Keratinocyte (primary cell): ENCODE measurements at regions not wholly inside any gene's neighbourhood (a gene's known extent, or its start where the extent isn't known, plus 50 kb on each side); places are given as distances from the start of the nearest gene placed in this dataset.

Experiments used
- DNase-seq: peaks from one replicate; pipeline ENCODE4 v3.0.0-alpha.2; 2011; ENCODE audit warnings: low read depth, missing footprints, low spot score
- FAIRE-seq: peaks from 2 replicates; lab custom pipeline; 2011; peaks lifted over from hg19 to GRCh38; lab: Jason Lieb, UNC
- H2AFZ ChIP-seq: 2 replicates; pipeline ENCODE4 v1.6.0; 2012; ENCODE audit warnings: low read length, control low read depth, inconsistent platforms; ENCODE audit not compliant: control insufficient read depth
- H3K27ac ChIP-seq: 2 replicates; pipeline ENCODE4 v1.5.1; 2011; ENCODE audit warnings: low read length; ENCODE audit not compliant: control insufficient read depth, insufficient read depth
- H3K27me3 ChIP-seq: 3 replicates; pipeline ENCODE4 v1.6.0; 2011; ENCODE audit warnings: low read length; ENCODE audit not compliant: control insufficient read depth, insufficient read depth; ENCODE audit errors: extremely low read depth
- H3K36me3 ChIP-seq, 2 experiments: 2 replicates in 1 of 2; 3 replicates in 1 of 2; pipeline ENCODE4 v1.5.1; 2011; ENCODE audit warnings: low read length in 2 of 2, mild to moderate bottlenecking in 1 of 2; ENCODE audit not compliant: control insufficient read depth in 2 of 2, insufficient read depth in 2 of 2; ENCODE audit errors: extremely low read depth in 1 of 2
- H3K4me1 ChIP-seq: 3 replicates; pipeline ENCODE4 v1.5.1; 2011; ENCODE audit warnings: low read length; ENCODE audit not compliant: control insufficient read depth, insufficient read depth; ENCODE audit errors: extremely low read depth
- H3K4me2 ChIP-seq: 3 replicates; pipeline ENCODE4 v1.6.0; 2011; ENCODE audit warnings: low read depth, low read length; ENCODE audit not compliant: control insufficient read depth, insufficient read depth; ENCODE audit errors: extremely low read depth
- H3K4me3 ChIP-seq, 3 experiments: fragments of 200-600 bp in 1 of 3; sonication (generic) in 1 of 3; 2 replicates in 2 of 3; 3 replicates in 1 of 3; pipeline ENCODE4 v1.5.1; 2011 to 2016; ENCODE audit warnings: low read length in 3 of 3, mild to moderate bottlenecking in 3 of 3, control low read depth in 2 of 3, inconsistent platforms in 1 of 3, low read depth in 1 of 3, mixed read lengths in 1 of 3, mixed run types in 1 of 3, moderate library complexity in 1 of 3; ENCODE audit not compliant: control insufficient read depth in 2 of 3, insufficient read depth in 2 of 3; ENCODE audit errors: extremely low read depth in 1 of 3
- H3K79me2 ChIP-seq: 2 replicates; pipeline ENCODE4 v1.6.0; 2012; ENCODE audit warnings: low read length; ENCODE audit not compliant: control insufficient read depth, insufficient read depth
- H3K9ac ChIP-seq: 3 replicates; pipeline ENCODE4 v1.6.0; 2011; ENCODE audit warnings: low read length; ENCODE audit not compliant: control insufficient read depth, insufficient read depth; ENCODE audit errors: extremely low read depth
- H3K9me1 ChIP-seq: 3 replicates; pipeline ENCODE4 v1.6.0; 2011; ENCODE audit warnings: low read length; ENCODE audit not compliant: control insufficient read depth, insufficient read depth; ENCODE audit errors: extremely low read depth
- H3K9me3 ChIP-seq: 2 replicates; pipeline ENCODE4 v1.5.1; 2012; ENCODE audit warnings: low read depth, low read length; ENCODE audit not compliant: control insufficient read depth
- H4K20me1 ChIP-seq: 3 replicates; pipeline ENCODE4 v1.6.0; 2011; ENCODE audit warnings: low read length; ENCODE audit not compliant: control insufficient read depth, insufficient read depth; ENCODE audit errors: extremely low read depth
- EZH2 ChIP-seq: IDR thresholded peaks from one replicate; pipeline ENCODE4 v1.6.1; 2012; ENCODE audit warnings: inconsistent platforms, mild to moderate bottlenecking, low read length, moderate library complexity
- dilution Hi-C: fragments of 300-500 bp; cut with MboI; formaldehyde crosslinking; loops from one replicate; pipeline ENCODE4 v1.7.0; 2020; ENCODE audit warnings: low sequenced_read_pairs; ENCODE audit not compliant: extremely low pct_ligation_motif_present
- TF ChIP-seq, protein P1 (sequence below), 3 experiments: IDR thresholded peaks in 1 of 3; conservative IDR thresholded peaks in 1 of 3; optimal IDR thresholded peaks in 1 of 3; 2 replicates in 2 of 3; 3 replicates in 1 of 3; pipeline versions ENCODE3 to v1.5.1; 2011; ENCODE audit warnings: low read length in 3 of 3, mild to moderate bottlenecking in 3 of 3, moderate library complexity in 2 of 3, control low read depth in 1 of 3, inconsistent platforms in 1 of 3; ENCODE audit not compliant: insufficient read depth in 2 of 3; ENCODE audit errors: extremely low read depth in 1 of 3

DNA sequence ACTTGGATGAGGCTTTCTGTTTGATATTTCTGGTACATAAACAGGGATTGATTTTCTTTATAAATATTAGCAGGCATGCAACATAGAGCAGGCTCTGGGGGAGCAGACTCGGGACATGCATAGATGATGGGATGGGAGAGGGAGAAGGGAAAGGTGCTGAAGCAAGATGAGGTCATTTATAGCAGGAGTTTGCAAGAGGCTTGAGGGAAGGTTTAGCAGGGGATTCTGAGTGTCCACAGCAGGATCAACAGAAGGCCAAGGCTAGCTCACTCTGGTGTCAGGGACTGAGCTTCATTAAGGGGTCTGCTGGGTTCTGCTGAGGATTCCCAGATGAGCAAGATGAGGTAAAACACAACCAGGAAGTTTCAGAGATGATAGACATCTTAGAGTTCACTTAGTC lies 309.1 kb upstream of the CELF4 start:
- H3K9me3 ChIP-seq = no peaks in the 10 kb centered on the region
- H3K9me1 ChIP-seq = no peaks in the 10 kb centered on the region
- FAIRE-seq (no peak), DNase-seq (no peak)
- H3K4me3 ChIP-seq = no peak overlapping the region
- no peak overlapping the region for H2AFZ ChIP-seq
- H3K9ac ChIP-seq = no peak overlapping the region
- H3K4me1 ChIP-seq = no peaks in the 10 kb centered on the region
- H3K27me3 ChIP-seq = no peaks in the 10 kb centered on the region
- no peak overlapping the region for H3K27ac ChIP-seq
- H3K79me2 ChIP-seq = no peaks in the 10 kb centered on the region
- no peaks in the 10 kb centered on the region for H3K36me3 ChIP-seq
- TF ChIP-seq EZH2 = no peak
- TF ChIP-seq, protein P1, sequence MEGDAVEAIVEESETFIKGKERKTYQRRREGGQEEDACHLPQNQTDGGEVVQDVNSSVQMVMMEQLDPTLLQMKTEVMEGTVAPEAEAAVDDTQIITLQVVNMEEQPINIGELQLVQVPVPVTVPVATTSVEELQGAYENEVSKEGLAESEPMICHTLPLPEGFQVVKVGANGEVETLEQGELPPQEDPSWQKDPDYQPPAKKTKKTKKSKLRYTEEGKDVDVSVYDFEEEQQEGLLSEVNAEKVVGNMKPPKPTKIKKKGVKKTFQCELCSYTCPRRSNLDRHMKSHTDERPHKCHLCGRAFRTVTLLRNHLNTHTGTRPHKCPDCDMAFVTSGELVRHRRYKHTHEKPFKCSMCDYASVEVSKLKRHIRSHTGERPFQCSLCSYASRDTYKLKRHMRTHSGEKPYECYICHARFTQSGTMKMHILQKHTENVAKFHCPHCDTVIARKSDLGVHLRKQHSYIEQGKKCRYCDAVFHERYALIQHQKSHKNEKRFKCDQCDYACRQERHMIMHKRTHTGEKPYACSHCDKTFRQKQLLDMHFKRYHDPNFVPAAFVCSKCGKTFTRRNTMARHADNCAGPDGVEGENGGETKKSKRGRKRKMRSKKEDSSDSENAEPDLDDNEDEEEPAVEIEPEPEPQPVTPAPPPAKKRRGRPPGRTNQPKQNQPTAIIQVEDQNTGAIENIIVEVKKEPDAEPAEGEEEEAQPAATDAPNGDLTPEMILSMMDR (optimal IDR thresholded peaks at IDR 0.05 in 1 of 3, IDR thresholded peaks at IDR 0.05 in 1 of 3, conservative IDR thresholded peaks at IDR 0.05 in 1 of 3; ENCODE audit: extremely low read depth in 1 of 3, insufficient read depth in 2 of 3, low read length in 3 of 3) = no peak
- dilution Hi-C loops = no loop called here
- no peak overlapping the region for H3K4me2 ChIP-seq
- no peaks in the 10 kb centered on the region for H4K20me1 ChIP-seq

DNA sequence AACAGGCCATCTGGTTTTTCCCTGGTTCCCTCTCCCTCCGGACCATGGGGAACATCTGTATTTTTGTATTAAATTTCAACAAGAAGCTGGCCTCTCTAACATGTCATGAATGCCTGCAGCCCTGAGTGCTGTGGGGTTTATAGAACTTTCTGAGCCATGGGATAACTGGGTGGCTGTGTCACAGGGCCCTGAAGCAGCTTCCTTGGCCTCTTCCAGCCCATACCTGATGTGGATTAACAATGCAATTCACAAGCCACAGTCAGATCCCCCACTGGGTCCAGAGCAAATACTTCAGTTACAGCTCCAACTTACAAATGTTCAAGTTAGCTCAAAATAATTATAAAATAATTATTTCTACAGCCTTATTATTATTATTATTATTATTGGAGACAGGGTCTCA lies 307.8 kb upstream of the CELF4 start:
- no peak overlapping the region for H3K4me3 ChIP-seq
- no peaks in the 10 kb centered on the region for H3K27me3 ChIP-seq
- no peak overlapping the region for H3K9ac ChIP-seq
- H3K4me2 ChIP-seq = no peak overlapping the region
- dilution Hi-C loops = no loop called here
- FAIRE-seq (no peak), DNase-seq (no peak)
- no peaks in the 10 kb centered on the region for H3K36me3 ChIP-seq
- H3K4me1 ChIP-seq = no peaks in the 10 kb centered on the region
- TF ChIP-seq, protein P1 (optimal IDR thresholded peaks at IDR 0.05 in 1 of 3, IDR thresholded peaks at IDR 0.05 in 1 of 3, conservative IDR thresholded peaks at IDR 0.05 in 1 of 3; ENCODE audit: extremely low read depth in 1 of 3, insufficient read depth in 2 of 3, low read length in 3 of 3) = no peak
- TF ChIP-seq EZH2 = no peak
- no peak overlapping the region for H2AFZ ChIP-seq
- H3K27ac ChIP-seq = no peak overlapping the region
- H4K20me1 ChIP-seq = no peaks in the 10 kb centered on the region
- H3K9me3 ChIP-seq = no peaks in the 10 kb centered on the region
- no peaks in the 10 kb centered on the region for H3K9me1 ChIP-seq
- H3K79me2 ChIP-seq = no peaks in the 10 kb centered on the region
